Stomach smooth muscle (tissue), 2 donors: ENCODE measurements at regions not wholly inside any gene's neighbourhood (a gene's known extent, or its start where the extent isn't known, plus 50 kb on each side); places are given as distances from the start of the nearest gene placed in this dataset.

Experiments
- H3K27ac ChIP-seq: one replicate; pipeline ENCODE4 v1.7.0; 2013; ENCODE audit warnings: mild to moderate bottlenecking, low read length, inconsistent platforms
- H3K27me3 ChIP-seq, 2 donors: one replicate each; pipeline ENCODE4 v1.7.0; 2013; ENCODE audit warnings: low read length in 2 of 2; ENCODE audit not compliant: insufficient read depth in 2 of 2, control insufficient read depth in 1 of 2
- H3K36me3 ChIP-seq, 2 donors: one replicate each; pipeline ENCODE4 v1.7.0; 2013; ENCODE audit warnings: low read length in 2 of 2; ENCODE audit not compliant: control insufficient read depth in 2 of 2, insufficient read depth in 2 of 2
- H3K4me1 ChIP-seq: one replicate; pipeline ENCODE4 v1.7.0; 2013; ENCODE audit warnings: low read length; ENCODE audit not compliant: control insufficient read depth, insufficient read depth
- H3K4me3 ChIP-seq, 2 donors: one replicate each; pipeline ENCODE4 v1.7.0; 2013; ENCODE audit warnings: low read length in 2 of 2
- H3K9ac ChIP-seq, 2 donors: one replicate each; pipeline ENCODE4 v1.7.0; 2013; ENCODE audit warnings: low read length in 2 of 2, mild to moderate bottlenecking in 1 of 2
- H3K9me3 ChIP-seq, 2 donors: one replicate each; pipeline ENCODE4 v1.7.0; 2013; ENCODE audit warnings: low read length in 2 of 2; ENCODE audit not compliant: control insufficient read depth in 2 of 2
- donor health status: healthy.
- donor health status: Pancreatic carcinoma.

DNA sequence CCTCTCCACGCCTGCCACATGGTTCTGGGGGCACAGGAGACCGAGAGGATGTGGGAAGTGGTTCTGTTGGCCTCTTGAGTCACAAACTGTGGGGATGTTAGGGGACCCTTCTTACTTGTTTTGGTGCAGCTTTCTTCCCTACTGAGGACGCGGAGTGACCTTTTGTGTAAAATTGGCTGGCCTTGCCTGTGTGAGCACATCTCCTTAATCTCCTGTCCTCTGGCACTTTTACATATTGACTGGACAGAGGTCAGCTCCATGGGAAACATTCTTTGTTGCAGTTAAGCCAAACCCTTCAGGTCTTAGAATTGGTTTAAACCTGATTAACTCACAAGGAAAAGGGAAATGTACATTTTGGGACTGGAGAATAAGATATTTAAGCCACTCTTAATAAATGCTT lies 51.2 kb upstream of the TENM4 start:
- Histone ChIP-seq H3K9ac (no peak overlapping the region), H3K36me3 (no peaks in the 10 kb centered on the region), H3K4me1 (no peaks in the 10 kb centered on the region), H3K27ac (no peak overlapping the region), H3K9me3 (no peaks in the 10 kb centered on the region), H3K27me3 (peaks cover 0 to 10% of the 10 kb centered on the region in 2 donors), H3K4me3 (no peak overlapping the region)
